GM20000 (cell line): ENCODE measurements at regions not wholly inside any gene's neighbourhood (a gene's known extent, or its start where the extent isn't known, plus 50 kb on each side); places are given as distances from the start of the nearest gene placed in this dataset.
A peak's percentile ranks its signal among the peaks of the same experiment; 100 is the strongest.

Source experiments
- DNase-seq: peaks from one replicate; pipeline ENCODE4 v3.0.0; 2012; ENCODE audit warnings: low spot score
- CTCF ChIP-seq: IDR thresholded peaks from 2 replicates; pipeline ENCODE4 v1.5.1; 2012; ENCODE audit warnings: mild to moderate bottlenecking, control low read depth; ENCODE audit errors: extremely low read depth, missing control alignments

DNA sequence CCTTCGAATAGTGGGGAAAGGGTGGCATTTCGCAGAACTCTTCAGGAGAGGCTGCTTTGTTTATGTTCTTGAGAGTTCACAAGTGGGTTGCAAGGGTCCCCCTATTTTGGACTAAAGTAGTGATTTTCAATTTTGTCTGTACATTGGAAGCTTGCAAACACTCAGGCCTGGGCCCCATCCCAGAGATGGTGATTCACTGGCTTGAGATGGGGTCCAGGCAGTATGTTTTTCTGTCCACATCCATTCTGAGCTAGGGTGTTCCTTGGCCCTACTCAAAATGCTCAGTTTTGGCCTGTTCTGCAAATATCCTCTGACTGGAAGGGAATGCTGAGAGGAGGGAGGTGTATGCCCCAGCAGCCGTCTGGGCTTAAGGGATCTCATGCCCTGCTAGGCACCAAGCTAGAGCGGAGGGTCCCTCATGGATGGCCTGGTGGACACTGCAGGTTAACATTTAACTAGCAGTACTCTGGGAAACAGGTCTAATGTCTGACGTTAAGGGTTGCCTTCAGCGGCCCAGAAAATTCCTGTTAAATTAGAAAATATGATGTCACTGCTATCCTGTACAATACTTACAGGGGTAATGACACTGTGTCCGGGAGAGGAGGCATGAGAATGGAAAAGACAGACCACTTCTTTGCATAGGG lies 181.4 kb downstream of the OPA1 start:
- no peak for DNase-seq
- no peak for TF ChIP-seq CTCF

DNA sequence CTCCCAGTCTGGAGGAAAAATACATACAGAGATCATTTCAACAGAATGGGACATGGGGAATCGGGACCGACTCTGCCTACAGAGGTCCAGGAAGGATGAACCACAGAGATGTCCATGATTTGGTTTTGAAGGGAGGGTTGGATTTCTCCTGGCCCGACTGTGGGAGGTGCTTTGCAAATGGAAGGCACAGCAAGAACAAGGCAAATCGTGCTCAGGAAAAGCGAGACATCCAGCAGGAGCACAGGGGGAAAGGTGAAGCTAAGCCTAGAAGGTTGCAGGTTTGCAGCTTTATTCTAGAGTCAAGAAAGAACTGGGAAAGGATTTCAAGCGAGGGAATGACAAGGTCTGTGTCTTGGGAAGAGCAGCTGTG lies 181.9 kb downstream of the OPA1 start:
- no peak for TF ChIP-seq CTCF

GRCh38 chr3:193775421-193776077 lies 182.5 kb downstream of the OPA1 start:
- no peak for DNase-seq
- no peak for TF ChIP-seq CTCF

More for the DNA sequence above, 181.9 kb downstream of the OPA1 start:
- no peak for DNase-seq

DNA sequence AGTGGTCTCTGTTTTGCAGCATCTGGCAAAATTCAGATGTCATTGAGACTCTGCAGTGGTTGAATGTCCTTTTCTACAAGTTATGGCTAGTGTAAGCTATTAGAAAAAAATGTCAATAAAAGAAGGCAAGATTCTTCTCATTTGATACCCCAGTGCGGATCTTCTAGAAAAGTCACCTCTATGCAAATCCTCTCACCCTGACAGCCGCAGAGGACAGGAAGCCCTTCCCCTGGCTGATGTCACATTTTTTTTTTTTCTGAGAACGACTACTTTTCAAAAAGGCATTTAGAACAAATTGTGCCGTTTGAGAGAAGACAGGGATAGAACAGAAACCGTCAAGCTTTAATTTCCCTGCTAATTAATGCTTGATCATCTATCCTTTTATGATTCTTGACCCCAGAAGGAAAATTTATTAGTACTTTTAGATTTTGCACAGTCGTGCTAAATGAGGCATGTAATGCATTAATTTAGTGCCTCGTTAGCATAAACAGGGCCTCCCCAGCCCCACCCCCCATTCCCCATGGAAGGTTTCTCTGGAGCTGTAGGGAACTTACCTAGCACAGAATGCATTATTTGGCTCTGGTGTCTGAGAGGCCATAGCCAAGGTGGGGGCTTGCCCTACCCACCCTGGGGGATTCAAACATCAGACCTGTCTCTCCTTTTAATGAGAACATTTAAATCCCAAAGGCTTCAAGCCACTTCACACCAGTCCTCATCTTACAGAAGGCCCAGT lies 183.8 kb downstream of the OPA1 start:
- peak; percentile 49 for DNase-seq
- TF ChIP-seq CTCF = no peak

GRCh38 chr3:193777524-193777923 lies 184.5 kb downstream of the OPA1 start:
- no peak for DNase-seq
- TF ChIP-seq CTCF = no peak

- TF ChIP-seq CTCF = no peak
- DNase-seq = no peak
Observed at GRCh38 chr3:193778676-193779075, 185.7 kb downstream of the OPA1 start.

DNA sequence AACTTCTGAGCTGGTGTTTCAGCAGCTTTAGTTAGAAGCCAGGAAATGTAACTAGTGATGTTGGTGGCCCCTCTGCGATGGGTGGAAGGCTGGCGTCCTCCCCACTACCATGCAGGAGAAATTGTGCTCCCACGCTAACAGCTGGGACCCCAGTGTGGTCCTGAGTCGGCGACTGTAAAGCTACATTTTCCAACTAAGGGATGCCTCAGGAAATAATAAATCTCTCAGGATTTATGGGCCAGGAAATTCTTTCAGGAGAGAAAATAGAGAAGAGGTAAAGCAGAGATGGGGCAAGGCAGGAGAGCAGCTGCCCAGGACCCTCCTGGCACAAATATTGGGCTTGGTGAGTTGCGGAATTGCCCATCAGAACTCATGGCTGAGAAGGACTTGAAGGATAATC lies 186.9 kb downstream of the OPA1 start:
- no peak for TF ChIP-seq CTCF
- no peak for DNase-seq
